Esophagus muscularis mucosa (tissue), 4 donors: ENCODE measurements at regions not wholly inside any gene's neighbourhood (a gene's known extent, or its start where the extent isn't known, plus 50 kb on each side); places are given as distances from the start of the nearest gene placed in this dataset.

Experiments used
- DNase-seq: peaks from one replicate; pipeline ENCODE4 v3.0.0-alpha.2; 2017; ENCODE audit errors: extremely low spot score
- H3K27ac ChIP-seq, 4 donors: fragments of 200-600 bp; sonication (generic); replicated peaks in 1 of 4; 1 replicate in 3 of 4; 2 replicates in 1 of 4; pipeline ENCODE4 v1.5.1; 2016 to 2019; ENCODE audit warnings: mild to moderate bottlenecking in 1 of 4
- H3K27me3 ChIP-seq, 4 donors: fragments of 200-600 bp; sonication (generic); one replicate each; pipeline versions ENCODE4 v1.5.1 to v1.6.0; 2016 to 2019
- H3K36me3 ChIP-seq, 4 donors: fragments of 200-600 bp; sonication (generic); one replicate each; pipeline ENCODE4 v1.5.1; 2016 to 2019
- H3K4me1 ChIP-seq, 4 donors: fragments of 200-600 bp; sonication (generic); one replicate each; pipeline ENCODE4 v1.5.1; 2016 to 2019
- H3K4me3 ChIP-seq, 4 donors: fragments of 200-600 bp; sonication (generic); 1 replicate in 2 of 4; 2 replicates in 2 of 4; pipeline ENCODE4 v1.5.1; 2016 to 2019; ENCODE audit warnings: mild to moderate bottlenecking in 4 of 4, moderate library complexity in 1 of 4
- H3K9me3 ChIP-seq, 4 donors: fragments of 200-600 bp; sonication (generic); 1 replicate in 3 of 4; 2 replicates in 1 of 4; pipeline ENCODE4 v1.5.1; 2016 to 2019
- EP300 ChIP-seq: sonication (generic); formaldehyde crosslinking; IDR thresholded peaks from one replicate; pipeline ENCODE4 v1.6.1; 2017; ENCODE audit warnings: antibody characterized with exemption
- POLR2A ChIP-seq: fragments of 450-650 bp; IDR thresholded peaks from one replicate; pipeline ENCODE4 v1.6.1; 2017; ENCODE audit warnings: antibody characterized with exemption, moderate library complexity, mild to moderate bottlenecking, low read depth
- POLR2AphosphoS5 ChIP-seq, 2 donors: sonication (generic); formaldehyde crosslinking; IDR thresholded peaks; one replicate each; pipeline ENCODE4 v1.6.1; 2017; ENCODE audit warnings: antibody characterized with exemption in 2 of 2
- WGBS: methylation state at CpG from one replicate; pipeline ENCODE4 v1.1.5; 2018; 5-methylcytosine and 5-hydroxymethylcytosine counted together
- intact Hi-C: fragments of 100-400 bp; cut with DNase I; formaldehyde crosslinking; loops from one replicate; pipeline ENCODE4 v1.15.1; 2023
- TF ChIP-seq, protein P1 (sequence below), 3 experiments: fragments of 200-600 bp in 2 of 3; fragments of 450-650 bp in 1 of 3; sonication (generic) in 2 of 3; IDR thresholded peaks; one replicate each; pipeline ENCODE4 v1.5.1; 2017 to 2019; ENCODE audit warnings: antibody characterized with exemption in 3 of 3, mild to moderate bottlenecking in 2 of 3, moderate library complexity in 1 of 3

GRCh38 chr20:52012079-52012478, 179.5 kb downstream of the ZFP64 start:
- 81% methylated on average over 5 of the region's 5 CpGs for WGBS
- no peaks in the 10 kb centered on the region for H3K36me3 ChIP-seq
- TF ChIP-seq POLR2AphosphoS5 (IDR thresholded peaks at IDR 0.05), result no peak
- TF ChIP-seq, protein P1, sequence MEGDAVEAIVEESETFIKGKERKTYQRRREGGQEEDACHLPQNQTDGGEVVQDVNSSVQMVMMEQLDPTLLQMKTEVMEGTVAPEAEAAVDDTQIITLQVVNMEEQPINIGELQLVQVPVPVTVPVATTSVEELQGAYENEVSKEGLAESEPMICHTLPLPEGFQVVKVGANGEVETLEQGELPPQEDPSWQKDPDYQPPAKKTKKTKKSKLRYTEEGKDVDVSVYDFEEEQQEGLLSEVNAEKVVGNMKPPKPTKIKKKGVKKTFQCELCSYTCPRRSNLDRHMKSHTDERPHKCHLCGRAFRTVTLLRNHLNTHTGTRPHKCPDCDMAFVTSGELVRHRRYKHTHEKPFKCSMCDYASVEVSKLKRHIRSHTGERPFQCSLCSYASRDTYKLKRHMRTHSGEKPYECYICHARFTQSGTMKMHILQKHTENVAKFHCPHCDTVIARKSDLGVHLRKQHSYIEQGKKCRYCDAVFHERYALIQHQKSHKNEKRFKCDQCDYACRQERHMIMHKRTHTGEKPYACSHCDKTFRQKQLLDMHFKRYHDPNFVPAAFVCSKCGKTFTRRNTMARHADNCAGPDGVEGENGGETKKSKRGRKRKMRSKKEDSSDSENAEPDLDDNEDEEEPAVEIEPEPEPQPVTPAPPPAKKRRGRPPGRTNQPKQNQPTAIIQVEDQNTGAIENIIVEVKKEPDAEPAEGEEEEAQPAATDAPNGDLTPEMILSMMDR (IDR thresholded peaks at IDR 0.05), result no peak
- no peak for TF ChIP-seq EP300
- no peak for TF ChIP-seq POLR2A
- no peak for DNase-seq
- no peaks in the 10 kb centered on the region for H3K4me1 ChIP-seq
- H3K27ac ChIP-seq, result no peak overlapping the region
- H3K27me3 ChIP-seq, result no peaks in the 10 kb centered on the region
- no peak overlapping the region for H3K4me3 ChIP-seq
- intact Hi-C loops, result no loop called here
- H3K9me3 ChIP-seq, result peaks cover 0 to 13% (median 11%) of the 10 kb centered on the region in 4 donors

DNA sequence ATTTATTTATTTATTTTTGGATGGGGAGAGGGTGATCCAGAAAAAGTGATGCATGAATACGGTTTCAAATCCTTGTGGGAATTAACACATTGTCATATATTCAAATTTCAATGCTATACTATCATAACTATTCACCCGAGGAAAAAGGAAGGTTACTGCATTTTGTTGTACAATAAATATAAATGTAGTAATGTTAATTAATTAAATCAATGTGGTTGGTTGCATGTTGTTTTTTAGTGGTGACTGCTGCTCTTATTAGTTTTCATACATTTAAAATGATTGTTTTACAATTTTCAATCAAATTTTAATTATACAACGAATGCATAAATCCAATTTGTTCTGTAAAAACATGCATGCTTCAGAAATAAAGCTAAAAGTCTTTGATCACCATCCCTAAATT, 180.5 kb downstream of the ZFP64 start:
- WGBS, result 85% methylated on average over 3 of the region's 3 CpGs
- TF ChIP-seq, protein P1 (IDR thresholded peaks at IDR 0.05), result no peak
- TF ChIP-seq POLR2AphosphoS5 (IDR thresholded peaks at IDR 0.05) (no peak), EP300 (no peak), POLR2A (no peak)
- Histone ChIP-seq H3K9me3 (peaks cover 0 to 13% (median 11%) of the 10 kb centered on the region in 4 donors), H3K4me1 (no peaks in the 10 kb centered on the region), H3K27me3 (no peaks in the 10 kb centered on the region), H3K4me3 (no peak overlapping the region), H3K27ac (no peak overlapping the region), H3K36me3 (no peaks in the 10 kb centered on the region)
- intact Hi-C loops, result no loop called here
- DNase-seq, result no peak

DNA sequence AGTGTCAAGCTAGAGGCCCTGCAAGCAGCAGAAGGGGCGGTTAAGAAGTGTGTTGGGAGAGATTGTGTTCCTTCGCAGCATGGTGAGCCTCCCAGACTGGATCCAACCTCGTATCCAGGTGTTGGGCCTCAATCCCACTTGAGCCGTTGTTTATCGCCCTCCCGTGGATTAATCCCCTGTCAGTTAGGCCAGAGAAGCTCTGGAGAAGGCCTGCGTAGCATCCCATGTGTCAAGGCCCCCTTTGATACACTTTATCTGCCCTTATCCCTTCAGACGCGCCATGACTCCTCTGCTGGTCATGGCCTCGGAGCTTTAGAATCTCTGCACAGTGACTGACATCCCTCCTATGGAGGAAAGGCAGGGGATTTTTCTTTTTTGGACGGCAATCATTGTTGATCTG, 181.0 kb downstream of the ZFP64 start:
- Histone ChIP-seq H3K4me3 (no peak overlapping the region), H3K9me3 (peaks cover 0 to 13% (median 11%) of the 10 kb centered on the region in 4 donors), H3K36me3 (no peaks in the 10 kb centered on the region), H3K27me3 (no peaks in the 10 kb centered on the region), H3K27ac (no peak overlapping the region), H3K4me1 (no peaks in the 10 kb centered on the region)
- 56% methylated on average over 11 of the region's 11 CpGs for WGBS
- intact Hi-C loops, result no loop called here
- DNase-seq, result no peak
- TF ChIP-seq, protein P1 (IDR thresholded peaks at IDR 0.05), result no peak
- TF ChIP-seq POLR2A (no peak), POLR2AphosphoS5 (IDR thresholded peaks at IDR 0.05) (no peak), EP300 (no peak)

- Histone ChIP-seq H3K9me3 (peaks cover 0 to 13% (median 11%) of the 10 kb centered on the region in 4 donors), H3K27ac (no peak overlapping the region), H3K4me3 (no peak overlapping the region), H3K27me3 (no peaks in the 10 kb centered on the region), H3K36me3 (no peaks in the 10 kb centered on the region), H3K4me1 (no peaks in the 10 kb centered on the region)
- intact Hi-C loops, result no loop called here
- 96% methylated on average over 6 of the region's 6 CpGs for WGBS
- TF ChIP-seq EP300, result no peak
- TF ChIP-seq POLR2A, result no peak
- DNase-seq, result no peak
Measured at GRCh38 chr20:52008874-52009273, 182.7 kb downstream of the ZFP64 start.

GRCh38 chr20:52004715-52005114, 186.9 kb downstream of the ZFP64 start:
- no peaks in the 10 kb centered on the region for H3K27me3 ChIP-seq
- no peaks in the 10 kb centered on the region for H3K4me1 ChIP-seq
- WGBS, result 63% methylated on average over 3 of the region's 3 CpGs
- H3K4me3 ChIP-seq, result no peak overlapping the region
- DNase-seq, result no peak
- TF ChIP-seq POLR2AphosphoS5 (IDR thresholded peaks at IDR 0.05) (no peak), POLR2A (no peak)
- TF ChIP-seq, protein P1 (IDR thresholded peaks at IDR 0.05), result no peak
- H3K27ac ChIP-seq, result no peak overlapping the region
- no peaks in the 10 kb centered on the region for H3K36me3 ChIP-seq
- intact Hi-C loops, result no loop called here
- H3K9me3 ChIP-seq, result no peaks in the 10 kb centered on the region
